ENCODE measurements at regions not wholly inside any gene's neighbourhood (a gene's known extent, or its start where the extent isn't known, plus 50 kb on each side); places are given as distances from the start of the nearest gene placed in this dataset.

GRCh38 chr10:90986870-90987269 lies 66.0 kb upstream of the ANKRD1 start:
- TF ChIP-seq ELF4 (IDR thresholded peaks at IDR 0.05): no peak
- TF ChIP-seq SP1 (IDR thresholded peaks at IDR 0.05): no peak
- TF ChIP-seq FOXK2 (IDR thresholded peaks at IDR 0.05): no peak
